Fibroblast of mammary gland (primary cell): ENCODE measurements at regions not wholly inside any gene's neighbourhood (a gene's known extent, or its start where the extent isn't known, plus 50 kb on each side); places are given as distances from the start of the nearest gene placed in this dataset.
A peak's percentile ranks its signal among the peaks of the same experiment; 100 is the strongest.

Source experiments
- DNase-seq: peaks from one replicate; pipeline ENCODE4 v3.0.0-alpha.2; 2010; ENCODE audit warnings: low read depth
- H3K4me3 ChIP-seq: 2 replicates; pipeline ENCODE4 v1.5.1; 2011; ENCODE audit warnings: low read depth, mild to moderate bottlenecking, low read length, moderate library complexity; ENCODE audit not compliant: control insufficient read depth
- CTCF ChIP-seq: conservative IDR thresholded peaks from 2 replicates; pipeline ENCODE4 v1.5.1; 2011; ENCODE audit warnings: low read depth, low read length, inconsistent platforms; ENCODE audit not compliant: control insufficient read depth, insufficient read depth

GRCh38 chr6:87822011-87822410 is 120.0 kb upstream of the AKIRIN2 start:
- DNase-seq, result no peak
- no peak overlapping the region for H3K4me3 ChIP-seq
- no peak for TF ChIP-seq CTCF

- H3K4me3 ChIP-seq, result no peak overlapping the region
- DNase-seq, result no peak
- TF ChIP-seq CTCF, result no peak
Measured at GRCh38 chr6:87820343-87820984, 118.4 kb upstream of the AKIRIN2 start.

- no peak overlapping the region for H3K4me3 ChIP-seq
- DNase-seq, result peak; percentile 12
- no peak for TF ChIP-seq CTCF
Measured at GRCh38 chr6:87817183-87817582, 115.2 kb upstream of the AKIRIN2 start.

- DNase-seq, result no peak
- TF ChIP-seq CTCF, result no peak
- H3K4me3 ChIP-seq, result no peak overlapping the region
Measured at GRCh38 chr6:87815449-87815848, 113.4 kb upstream of the AKIRIN2 start.

- DNase-seq, result peak; percentile 73
- no peak for TF ChIP-seq CTCF
- H3K4me3 ChIP-seq, result no peak overlapping the region
Measured at GRCh38 chr6:87808005-87808757, 106.1 kb upstream of the AKIRIN2 start.

GRCh38 chr6:87807475-87807874 is 105.4 kb upstream of the AKIRIN2 start:
- TF ChIP-seq CTCF, result no peak
- no peak overlapping the region for H3K4me3 ChIP-seq
- no peak for DNase-seq
